SK-N-SH treated with all-trans-retinoic acid at 6 μM for 48 hours (cell line): ENCODE measurements at regions not wholly inside any gene's neighbourhood (a gene's known extent, or its start where the extent isn't known, plus 50 kb on each side); places are given as distances from the start of the nearest gene placed in this dataset.

Source experiments
- ATAC-seq: fragments of 200-7000 bp; cut with Tn5 transposase; 3 replicates; pipeline ENCODE4 v1.9.1; 2020; ENCODE audit warnings: mild to moderate bottlenecking, moderate library complexity
- ARNTL ChIP-seq: fragments of 450-650 bp; formaldehyde crosslinking; IDR thresholded peaks from 2 replicates; pipeline ENCODE4 v1.5.0; 2020; ENCODE audit warnings: low read depth, mild to moderate bottlenecking, moderate library complexity, borderline replicate concordance
- BACH2 ChIP-seq: fragments of 250-450 bp; sonication (Bioruptor Pico); IDR thresholded peaks from 2 replicates; pipeline ENCODE4 v1.9.0; 2021; ENCODE audit warnings: mild to moderate bottlenecking, borderline replicate concordance
- CSDC2 ChIP-seq: fragments of 250-450 bp; sonication (Bioruptor Pico); IDR thresholded peaks from 2 replicates; pipeline ENCODE4 v1.5.0; 2020; ENCODE audit warnings: mild to moderate bottlenecking, moderate library complexity
- GLIS3 ChIP-seq: fragments of 250-450 bp; sonication (Bioruptor Pico); IDR thresholded peaks from 2 replicates; pipeline ENCODE4 v1.5.0; 2020; ENCODE audit warnings: mild to moderate bottlenecking, moderate library complexity
- OSR1 ChIP-seq: fragments of 250-450 bp; sonication (Bioruptor Pico); IDR thresholded peaks from 2 replicates; pipeline ENCODE4 v1.8.0; 2022; ENCODE audit warnings: moderate library complexity, mild to moderate bottlenecking, inconsistent platforms
- PPARA ChIP-seq: fragments of 250-450 bp; sonication (Bioruptor Pico); IDR thresholded peaks from 2 replicates; pipeline ENCODE4 v1.5.0; 2020; ENCODE audit warnings: mild to moderate bottlenecking, borderline replicate concordance
- RARB ChIP-seq: fragments of 250-450 bp; sonication (Bioruptor Pico); IDR thresholded peaks from 2 replicates; pipeline ENCODE4 v1.8.0; 2021; ENCODE audit warnings: mild to moderate bottlenecking, moderate library complexity
- SNAI2 ChIP-seq: fragments of 250-450 bp; sonication (Bioruptor Pico); IDR thresholded peaks from 2 replicates; pipeline ENCODE4 v1.5.0; 2020; ENCODE audit warnings: mild to moderate bottlenecking, moderate library complexity
- TCF4 ChIP-seq: fragments of 250-450 bp; sonication (Bioruptor Pico); IDR thresholded peaks from 2 replicates; pipeline ENCODE4 v1.8.0; 2021; ENCODE audit warnings: mild to moderate bottlenecking, moderate library complexity, borderline replicate concordance
- TOX ChIP-seq: fragments of 250-450 bp; sonication (Bioruptor Pico); IDR thresholded peaks from 2 replicates; pipeline ENCODE4 v1.8.0; 2021; ENCODE audit warnings: mild to moderate bottlenecking, moderate library complexity, borderline replicate concordance
- ZFP3 ChIP-seq: fragments of 250-450 bp; sonication (Bioruptor Pico); IDR thresholded peaks from 2 replicates; pipeline ENCODE4 v1.5.0; 2020; ENCODE audit warnings: mild to moderate bottlenecking, moderate library complexity
- ZFP30 ChIP-seq: fragments of 450-650 bp; formaldehyde crosslinking; IDR thresholded peaks from 2 replicates; pipeline ENCODE4 v1.5.0; 2022; ENCODE audit warnings: mild to moderate bottlenecking, moderate library complexity
- ZNF565 ChIP-seq: fragments of 450-650 bp; formaldehyde crosslinking; conservative IDR thresholded peaks from 2 replicates; pipeline ENCODE4 v1.5.0; 2020; ENCODE audit warnings: low read depth, mild to moderate bottlenecking, moderate library complexity
- ZNF70 ChIP-seq: fragments of 450-650 bp; formaldehyde crosslinking; IDR thresholded peaks from 2 replicates; pipeline ENCODE4 v1.5.0; 2020; ENCODE audit warnings: mild to moderate bottlenecking, moderate library complexity
- ZNF8 ChIP-seq: fragments of 450-650 bp; formaldehyde crosslinking; IDR thresholded peaks from 2 replicates; pipeline ENCODE4 v1.5.0; 2020; ENCODE audit warnings: mild to moderate bottlenecking, moderate library complexity
- TF ChIP-seq, protein P1 (sequence below): fragments of 250-450 bp; sonication (Bioruptor Pico); IDR thresholded peaks from 2 replicates; pipeline ENCODE4 v1.5.1; 2020; ENCODE audit warnings: low read depth, mild to moderate bottlenecking, moderate library complexity
- TF ChIP-seq, protein P2 (sequence below): fragments of 250-450 bp; sonication (Bioruptor Pico); IDR thresholded peaks from 2 replicates; pipeline ENCODE4 v1.5.1; 2021; ENCODE audit warnings: mild to moderate bottlenecking, moderate library complexity
- TF ChIP-seq, protein P3 (sequence below): fragments of 250-450 bp; sonication (Bioruptor Pico); IDR thresholded peaks from 2 replicates; pipeline ENCODE4 v1.8.0; 2021; ENCODE audit warnings: low read depth, mild to moderate bottlenecking, moderate library complexity, borderline replicate concordance
- TF ChIP-seq, protein P4 (sequence below): fragments of 250-450 bp; sonication (Bioruptor Pico); IDR thresholded peaks from 2 replicates; pipeline ENCODE4 v1.8.0; 2020; ENCODE audit warnings: mild to moderate bottlenecking, moderate library complexity, borderline replicate concordance

DNA sequence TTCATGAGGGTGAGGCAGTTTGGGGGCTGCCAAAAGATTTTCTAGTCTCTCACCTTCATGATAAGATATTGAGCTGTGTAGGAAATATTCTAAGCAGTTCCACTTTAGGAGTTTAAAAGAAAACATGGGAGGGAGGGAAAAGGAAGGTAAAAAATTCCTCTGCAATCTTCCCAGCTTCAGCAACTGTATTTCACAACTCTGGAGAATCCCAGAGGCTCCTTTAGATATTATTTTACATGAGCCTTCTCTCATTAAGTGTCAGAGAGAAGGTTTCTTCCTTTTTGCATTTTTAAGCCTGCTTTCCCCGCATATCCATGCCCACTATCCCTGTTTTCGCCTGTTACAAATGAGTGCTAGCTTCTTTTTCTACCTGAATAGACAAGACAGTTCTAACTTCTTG, 289.4 kb downstream of the CHRM3 start:
- TF ChIP-seq, protein P1, sequence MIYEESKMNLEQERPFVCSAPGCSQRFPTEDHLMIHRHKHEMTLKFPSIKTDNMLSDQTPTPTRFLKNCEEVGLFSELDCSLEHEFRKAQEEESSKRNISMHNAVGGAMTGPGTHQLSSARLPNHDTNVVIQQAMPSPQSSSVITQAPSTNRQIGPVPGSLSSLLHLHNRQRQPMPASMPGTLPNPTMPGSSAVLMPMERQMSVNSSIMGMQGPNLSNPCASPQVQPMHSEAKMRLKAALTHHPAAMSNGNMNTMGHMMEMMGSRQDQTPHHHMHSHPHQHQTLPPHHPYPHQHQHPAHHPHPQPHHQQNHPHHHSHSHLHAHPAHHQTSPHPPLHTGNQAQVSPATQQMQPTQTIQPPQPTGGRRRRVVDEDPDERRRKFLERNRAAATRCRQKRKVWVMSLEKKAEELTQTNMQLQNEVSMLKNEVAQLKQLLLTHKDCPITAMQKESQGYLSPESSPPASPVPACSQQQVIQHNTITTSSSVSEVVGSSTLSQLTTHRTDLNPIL (CRISPR knock-in tag): no peak
- no peak for TF ChIP-seq ZNF70 (CRISPR knock-in tag)
- no peak for TF ChIP-seq CSDC2 (CRISPR knock-in tag)
- TF ChIP-seq, protein P2, sequence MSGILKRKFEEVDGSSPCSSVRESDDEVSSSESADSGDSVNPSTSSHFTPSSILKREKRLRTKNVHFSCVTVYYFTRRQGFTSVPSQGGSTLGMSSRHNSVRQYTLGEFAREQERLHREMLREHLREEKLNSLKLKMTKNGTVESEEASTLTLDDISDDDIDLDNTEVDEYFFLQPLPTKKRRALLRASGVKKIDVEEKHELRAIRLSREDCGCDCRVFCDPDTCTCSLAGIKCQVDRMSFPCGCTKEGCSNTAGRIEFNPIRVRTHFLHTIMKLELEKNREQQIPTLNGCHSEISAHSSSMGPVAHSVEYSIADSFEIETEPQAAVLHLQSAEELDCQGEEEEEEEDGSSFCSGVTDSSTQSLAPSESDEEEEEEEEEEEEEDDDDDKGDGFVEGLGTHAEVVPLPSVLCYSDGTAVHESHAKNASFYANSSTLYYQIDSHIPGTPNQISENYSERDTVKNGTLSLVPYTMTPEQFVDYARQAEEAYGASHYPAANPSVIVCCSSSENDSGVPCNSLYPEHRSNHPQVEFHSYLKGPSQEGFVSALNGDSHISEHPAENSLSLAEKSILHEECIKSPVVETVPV (CRISPR knock-in tag): no peak
- no peak for TF ChIP-seq ZNF565 (CRISPR knock-in tag)
- TF ChIP-seq OSR1 (CRISPR knock-in tag): no peak
- no peak for TF ChIP-seq SNAI2
- no peak for TF ChIP-seq TCF4
- no peak for TF ChIP-seq GLIS3
- TF ChIP-seq, protein P3, sequence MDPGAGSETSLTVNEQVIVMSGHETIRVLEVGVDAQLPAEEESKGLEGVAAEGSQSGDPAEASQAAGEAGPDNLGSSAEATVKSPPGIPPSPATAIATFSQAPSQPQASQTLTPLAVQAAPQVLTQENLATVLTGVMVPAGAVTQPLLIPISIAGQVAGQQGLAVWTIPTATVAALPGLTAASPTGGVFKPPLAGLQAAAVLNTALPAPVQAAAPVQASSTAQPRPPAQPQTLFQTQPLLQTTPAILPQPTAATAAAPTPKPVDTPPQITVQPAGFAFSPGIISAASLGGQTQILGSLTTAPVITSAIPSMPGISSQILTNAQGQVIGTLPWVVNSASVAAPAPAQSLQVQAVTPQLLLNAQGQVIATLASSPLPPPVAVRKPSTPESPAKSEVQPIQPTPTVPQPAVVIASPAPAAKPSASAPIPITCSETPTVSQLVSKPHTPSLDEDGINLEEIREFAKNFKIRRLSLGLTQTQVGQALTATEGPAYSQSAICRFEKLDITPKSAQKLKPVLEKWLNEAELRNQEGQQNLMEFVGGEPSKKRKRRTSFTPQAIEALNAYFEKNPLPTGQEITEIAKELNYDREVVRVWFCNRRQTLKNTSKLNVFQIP: no peak
- TF ChIP-seq RARB (CRISPR knock-in tag): no peak
- no peak for TF ChIP-seq PPARA (CRISPR knock-in tag)
- no peak for TF ChIP-seq ZNF8 (CRISPR knock-in tag)
- TF ChIP-seq, protein P4, sequence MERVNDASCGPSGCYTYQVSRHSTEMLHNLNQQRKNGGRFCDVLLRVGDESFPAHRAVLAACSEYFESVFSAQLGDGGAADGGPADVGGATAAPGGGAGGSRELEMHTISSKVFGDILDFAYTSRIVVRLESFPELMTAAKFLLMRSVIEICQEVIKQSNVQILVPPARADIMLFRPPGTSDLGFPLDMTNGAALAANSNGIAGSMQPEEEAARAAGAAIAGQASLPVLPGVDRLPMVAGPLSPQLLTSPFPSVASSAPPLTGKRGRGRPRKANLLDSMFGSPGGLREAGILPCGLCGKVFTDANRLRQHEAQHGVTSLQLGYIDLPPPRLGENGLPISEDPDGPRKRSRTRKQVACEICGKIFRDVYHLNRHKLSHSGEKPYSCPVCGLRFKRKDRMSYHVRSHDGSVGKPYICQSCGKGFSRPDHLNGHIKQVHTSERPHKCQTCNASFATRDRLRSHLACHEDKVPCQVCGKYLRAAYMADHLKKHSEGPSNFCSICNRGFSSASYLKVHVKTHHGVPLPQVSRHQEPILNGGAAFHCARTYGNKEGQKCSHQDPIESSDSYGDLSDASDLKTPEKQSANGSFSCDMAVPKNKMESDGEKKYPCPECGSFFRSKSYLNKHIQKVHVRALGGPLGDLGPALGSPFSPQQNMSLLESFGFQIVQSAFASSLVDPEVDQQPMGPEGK: no peak
- no peak for TF ChIP-seq BACH2 (CRISPR knock-in tag)
- TF ChIP-seq TOX: no peak
- TF ChIP-seq ZFP3 (CRISPR knock-in tag): no peak
- ATAC-seq: no peak

DNA sequence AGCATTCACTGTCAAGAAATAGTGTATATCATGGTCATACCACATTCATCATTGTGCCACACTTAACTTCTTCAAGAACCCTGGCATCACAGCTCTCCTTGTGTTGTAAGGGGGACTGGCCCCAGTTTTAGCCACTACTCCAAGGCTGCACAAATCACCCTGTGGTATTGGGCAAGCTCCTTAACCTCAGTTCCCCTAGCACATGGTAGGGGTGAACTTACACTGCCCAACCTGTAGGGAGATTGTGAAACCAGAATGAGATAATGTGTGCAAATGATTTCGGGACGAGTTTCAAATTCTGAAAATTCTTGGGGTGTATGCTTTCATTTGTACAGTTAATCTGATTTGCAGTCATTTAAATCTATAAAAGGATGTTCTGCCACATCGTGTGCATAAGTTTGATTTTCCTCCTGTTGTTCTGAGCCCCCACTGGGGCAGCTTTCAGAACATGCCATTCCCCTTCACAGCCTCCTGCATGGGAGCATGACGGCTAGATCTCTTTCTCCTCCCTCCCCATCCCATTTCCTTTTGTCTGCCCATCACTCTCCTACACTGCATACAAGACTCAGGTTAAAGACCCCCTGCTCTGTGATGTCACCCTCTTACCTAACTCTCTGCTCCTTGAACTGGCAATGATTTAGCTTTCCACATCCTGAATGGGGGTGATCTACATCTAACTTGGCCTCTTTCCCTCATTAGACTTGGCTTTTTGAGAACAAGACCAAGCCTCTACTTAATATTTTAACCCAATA, 290.3 kb downstream of the CHRM3 start:
- TF ChIP-seq OSR1 (CRISPR knock-in tag): no peak
- no peak for TF ChIP-seq TOX
- no peak for TF ChIP-seq ZNF8 (CRISPR knock-in tag)
- TF ChIP-seq ZFP3 (CRISPR knock-in tag): no peak
- TF ChIP-seq, protein P3: no peak
- TF ChIP-seq ZFP30 (CRISPR knock-in tag): no peak
- TF ChIP-seq, protein P2 (CRISPR knock-in tag): no peak
- TF ChIP-seq CSDC2 (CRISPR knock-in tag): no peak
- TF ChIP-seq GLIS3: no peak
- TF ChIP-seq RARB (CRISPR knock-in tag): no peak
- no peak for TF ChIP-seq SNAI2
- no peak for TF ChIP-seq TCF4
- TF ChIP-seq ZNF565 (CRISPR knock-in tag): no peak

DNA sequence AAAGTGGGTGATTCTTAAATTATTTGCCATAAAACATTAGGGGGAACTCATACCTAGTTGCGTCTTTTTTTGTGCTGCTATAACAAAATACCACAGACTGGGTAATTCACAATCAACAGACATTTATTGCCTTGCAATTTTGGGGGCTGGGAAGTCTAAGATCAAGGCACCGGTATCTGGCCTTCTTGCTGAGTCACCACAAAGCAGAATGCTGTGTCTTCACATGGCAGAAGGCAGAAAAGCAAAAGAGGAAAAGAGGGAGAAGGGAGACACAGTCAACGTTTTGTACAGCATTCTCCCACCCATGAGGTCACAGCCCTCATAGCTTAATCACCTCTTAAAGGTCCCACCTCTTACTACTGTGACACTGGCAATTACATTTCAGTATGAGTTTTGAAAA, 291.0 kb downstream of the CHRM3 start:
- ATAC-seq: peak; percentile 57
- TF ChIP-seq SNAI2 (no peak), ZNF565 (CRISPR knock-in tag) (no peak), ZNF70 (CRISPR knock-in tag) (no peak), TCF4 (no peak), ZNF8 (CRISPR knock-in tag) (no peak), ZFP30 (CRISPR knock-in tag) (no peak), ARNTL (CRISPR knock-in tag) (no peak), OSR1 (CRISPR knock-in tag) (no peak), GLIS3 (no peak)
- TF ChIP-seq, protein P1 (CRISPR knock-in tag): no peak
- TF ChIP-seq, protein P3: no peak

More for the DNA sequence above, 290.3 kb downstream of the CHRM3 start:
- peak; percentile 31; the same call in 1 of the 3 replicates for ATAC-seq
